SK-N-SH treated with all-trans-retinoic acid at 6 μM for 48 hours (cell line): ENCODE measurements at regions not wholly inside any gene's neighbourhood (a gene's known extent, or its start where the extent isn't known, plus 50 kb on each side); places are given as distances from the start of the nearest gene placed in this dataset.

Experiments used
- ATAC-seq: fragments of 200-7000 bp; cut with Tn5 transposase; 3 replicates; pipeline ENCODE4 v1.9.1; 2020; ENCODE audit warnings: mild to moderate bottlenecking, moderate library complexity
- ARNTL ChIP-seq: fragments of 450-650 bp; formaldehyde crosslinking; IDR thresholded peaks from 2 replicates; pipeline ENCODE4 v1.5.0; 2020; ENCODE audit warnings: low read depth, mild to moderate bottlenecking, moderate library complexity, borderline replicate concordance
- BACH2 ChIP-seq: fragments of 250-450 bp; sonication (Bioruptor Pico); IDR thresholded peaks from 2 replicates; pipeline ENCODE4 v1.9.0; 2021; ENCODE audit warnings: mild to moderate bottlenecking, borderline replicate concordance
- CSDC2 ChIP-seq: fragments of 250-450 bp; sonication (Bioruptor Pico); IDR thresholded peaks from 2 replicates; pipeline ENCODE4 v1.5.0; 2020; ENCODE audit warnings: mild to moderate bottlenecking, moderate library complexity
- ESRRG ChIP-seq: fragments of 250-450 bp; sonication (Bioruptor Pico); IDR thresholded peaks from 2 replicates; pipeline ENCODE4 v1.6.1; 2021; ENCODE audit warnings: mild to moderate bottlenecking
- GLIS3 ChIP-seq: fragments of 250-450 bp; sonication (Bioruptor Pico); IDR thresholded peaks from 2 replicates; pipeline ENCODE4 v1.5.0; 2020; ENCODE audit warnings: mild to moderate bottlenecking, moderate library complexity
- ISL1 ChIP-seq: fragments of 250-450 bp; sonication (Bioruptor Pico); IDR thresholded peaks from 2 replicates; pipeline ENCODE4 v2.1.2; 2022; ENCODE audit warnings: mild to moderate bottlenecking, moderate library complexity
- PPARA ChIP-seq: fragments of 250-450 bp; sonication (Bioruptor Pico); IDR thresholded peaks from 2 replicates; pipeline ENCODE4 v1.5.0; 2020; ENCODE audit warnings: mild to moderate bottlenecking, borderline replicate concordance
- RARB ChIP-seq: fragments of 250-450 bp; sonication (Bioruptor Pico); IDR thresholded peaks from 2 replicates; pipeline ENCODE4 v1.8.0; 2021; ENCODE audit warnings: mild to moderate bottlenecking, moderate library complexity
- SNAI2 ChIP-seq: fragments of 250-450 bp; sonication (Bioruptor Pico); IDR thresholded peaks from 2 replicates; pipeline ENCODE4 v1.5.0; 2020; ENCODE audit warnings: mild to moderate bottlenecking, moderate library complexity
- TCF4 ChIP-seq: fragments of 250-450 bp; sonication (Bioruptor Pico); IDR thresholded peaks from 2 replicates; pipeline ENCODE4 v1.8.0; 2021; ENCODE audit warnings: mild to moderate bottlenecking, moderate library complexity, borderline replicate concordance
- TOX ChIP-seq: fragments of 250-450 bp; sonication (Bioruptor Pico); IDR thresholded peaks from 2 replicates; pipeline ENCODE4 v1.8.0; 2021; ENCODE audit warnings: mild to moderate bottlenecking, moderate library complexity, borderline replicate concordance
- ZC3H10 ChIP-seq: fragments of 250-450 bp; sonication (Bioruptor Pico); IDR thresholded peaks from 2 replicates; pipeline ENCODE4 v1.5.1; 2021; ENCODE audit warnings: mild to moderate bottlenecking, moderate library complexity
- ZFP3 ChIP-seq: fragments of 250-450 bp; sonication (Bioruptor Pico); IDR thresholded peaks from 2 replicates; pipeline ENCODE4 v1.5.0; 2020; ENCODE audit warnings: mild to moderate bottlenecking, moderate library complexity
- ZFP30 ChIP-seq: fragments of 450-650 bp; formaldehyde crosslinking; IDR thresholded peaks from 2 replicates; pipeline ENCODE4 v1.5.0; 2022; ENCODE audit warnings: mild to moderate bottlenecking, moderate library complexity
- ZNF565 ChIP-seq: fragments of 450-650 bp; formaldehyde crosslinking; conservative IDR thresholded peaks from 2 replicates; pipeline ENCODE4 v1.5.0; 2020; ENCODE audit warnings: low read depth, mild to moderate bottlenecking, moderate library complexity
- ZNF70 ChIP-seq: fragments of 450-650 bp; formaldehyde crosslinking; IDR thresholded peaks from 2 replicates; pipeline ENCODE4 v1.5.0; 2020; ENCODE audit warnings: mild to moderate bottlenecking, moderate library complexity
- ZNF8 ChIP-seq: fragments of 450-650 bp; formaldehyde crosslinking; IDR thresholded peaks from 2 replicates; pipeline ENCODE4 v1.5.0; 2020; ENCODE audit warnings: mild to moderate bottlenecking, moderate library complexity
- TF ChIP-seq, protein P1 (sequence below): fragments of 250-450 bp; sonication (Bioruptor Pico); IDR thresholded peaks from 2 replicates; pipeline ENCODE4 v1.8.0; 2020; ENCODE audit warnings: mild to moderate bottlenecking, moderate library complexity, borderline replicate concordance
- TF ChIP-seq, protein P2 (sequence below): fragments of 250-450 bp; sonication (Bioruptor Pico); IDR thresholded peaks from 2 replicates; pipeline ENCODE4 v1.8.0; 2021; ENCODE audit warnings: low read depth, mild to moderate bottlenecking, moderate library complexity, borderline replicate concordance
- TF ChIP-seq, protein P3 (sequence below): fragments of 250-450 bp; sonication (Bioruptor Pico); IDR thresholded peaks from 2 replicates; pipeline ENCODE4 v1.5.1; 2020; ENCODE audit warnings: low read depth, mild to moderate bottlenecking, moderate library complexity
- TF ChIP-seq, protein P4 (sequence below): fragments of 250-450 bp; sonication (Bioruptor Pico); IDR thresholded peaks from 2 replicates; pipeline ENCODE4 v1.5.0; 2020; ENCODE audit warnings: mild to moderate bottlenecking, moderate library complexity
- TF ChIP-seq, protein P5 (sequence below): fragments of 250-450 bp; sonication (Bioruptor Pico); IDR thresholded peaks from 2 replicates; pipeline ENCODE4 v1.5.1; 2021; ENCODE audit warnings: mild to moderate bottlenecking, moderate library complexity

DNA sequence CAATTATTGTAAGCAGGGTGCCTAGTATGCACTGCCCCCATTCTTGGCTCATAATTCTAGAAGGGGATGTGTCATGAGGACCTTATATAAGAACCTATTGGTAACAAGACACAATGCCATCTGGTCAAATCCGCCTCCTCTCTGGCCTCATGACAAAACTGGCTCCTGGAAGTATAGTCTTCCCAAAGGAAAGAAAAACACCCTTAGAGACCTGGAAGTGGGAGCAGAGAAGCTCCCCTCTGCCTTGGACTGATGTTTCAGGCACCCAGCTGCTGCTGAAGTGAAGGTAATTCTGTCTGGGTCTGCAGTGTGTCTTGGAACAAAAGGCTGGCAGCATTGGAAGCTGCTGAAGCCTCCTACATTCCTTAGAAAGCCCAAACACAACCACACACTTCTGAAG lies 107.2 kb upstream of the CLSTN2 start:
- no peak for ATAC-seq
- TF ChIP-seq, protein P1, sequence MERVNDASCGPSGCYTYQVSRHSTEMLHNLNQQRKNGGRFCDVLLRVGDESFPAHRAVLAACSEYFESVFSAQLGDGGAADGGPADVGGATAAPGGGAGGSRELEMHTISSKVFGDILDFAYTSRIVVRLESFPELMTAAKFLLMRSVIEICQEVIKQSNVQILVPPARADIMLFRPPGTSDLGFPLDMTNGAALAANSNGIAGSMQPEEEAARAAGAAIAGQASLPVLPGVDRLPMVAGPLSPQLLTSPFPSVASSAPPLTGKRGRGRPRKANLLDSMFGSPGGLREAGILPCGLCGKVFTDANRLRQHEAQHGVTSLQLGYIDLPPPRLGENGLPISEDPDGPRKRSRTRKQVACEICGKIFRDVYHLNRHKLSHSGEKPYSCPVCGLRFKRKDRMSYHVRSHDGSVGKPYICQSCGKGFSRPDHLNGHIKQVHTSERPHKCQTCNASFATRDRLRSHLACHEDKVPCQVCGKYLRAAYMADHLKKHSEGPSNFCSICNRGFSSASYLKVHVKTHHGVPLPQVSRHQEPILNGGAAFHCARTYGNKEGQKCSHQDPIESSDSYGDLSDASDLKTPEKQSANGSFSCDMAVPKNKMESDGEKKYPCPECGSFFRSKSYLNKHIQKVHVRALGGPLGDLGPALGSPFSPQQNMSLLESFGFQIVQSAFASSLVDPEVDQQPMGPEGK: no peak
- TF ChIP-seq PPARA (CRISPR knock-in tag): no peak
- no peak for TF ChIP-seq ZFP30
- TF ChIP-seq, protein P2, sequence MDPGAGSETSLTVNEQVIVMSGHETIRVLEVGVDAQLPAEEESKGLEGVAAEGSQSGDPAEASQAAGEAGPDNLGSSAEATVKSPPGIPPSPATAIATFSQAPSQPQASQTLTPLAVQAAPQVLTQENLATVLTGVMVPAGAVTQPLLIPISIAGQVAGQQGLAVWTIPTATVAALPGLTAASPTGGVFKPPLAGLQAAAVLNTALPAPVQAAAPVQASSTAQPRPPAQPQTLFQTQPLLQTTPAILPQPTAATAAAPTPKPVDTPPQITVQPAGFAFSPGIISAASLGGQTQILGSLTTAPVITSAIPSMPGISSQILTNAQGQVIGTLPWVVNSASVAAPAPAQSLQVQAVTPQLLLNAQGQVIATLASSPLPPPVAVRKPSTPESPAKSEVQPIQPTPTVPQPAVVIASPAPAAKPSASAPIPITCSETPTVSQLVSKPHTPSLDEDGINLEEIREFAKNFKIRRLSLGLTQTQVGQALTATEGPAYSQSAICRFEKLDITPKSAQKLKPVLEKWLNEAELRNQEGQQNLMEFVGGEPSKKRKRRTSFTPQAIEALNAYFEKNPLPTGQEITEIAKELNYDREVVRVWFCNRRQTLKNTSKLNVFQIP: no peak
- no peak for TF ChIP-seq TCF4 (CRISPR knock-in tag)
- TF ChIP-seq SNAI2 (CRISPR knock-in tag): no peak
- TF ChIP-seq, protein P3, sequence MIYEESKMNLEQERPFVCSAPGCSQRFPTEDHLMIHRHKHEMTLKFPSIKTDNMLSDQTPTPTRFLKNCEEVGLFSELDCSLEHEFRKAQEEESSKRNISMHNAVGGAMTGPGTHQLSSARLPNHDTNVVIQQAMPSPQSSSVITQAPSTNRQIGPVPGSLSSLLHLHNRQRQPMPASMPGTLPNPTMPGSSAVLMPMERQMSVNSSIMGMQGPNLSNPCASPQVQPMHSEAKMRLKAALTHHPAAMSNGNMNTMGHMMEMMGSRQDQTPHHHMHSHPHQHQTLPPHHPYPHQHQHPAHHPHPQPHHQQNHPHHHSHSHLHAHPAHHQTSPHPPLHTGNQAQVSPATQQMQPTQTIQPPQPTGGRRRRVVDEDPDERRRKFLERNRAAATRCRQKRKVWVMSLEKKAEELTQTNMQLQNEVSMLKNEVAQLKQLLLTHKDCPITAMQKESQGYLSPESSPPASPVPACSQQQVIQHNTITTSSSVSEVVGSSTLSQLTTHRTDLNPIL (CRISPR knock-in tag): no peak
- no peak for TF ChIP-seq TOX (CRISPR knock-in tag)
- TF ChIP-seq GLIS3 (CRISPR knock-in tag): no peak
- TF ChIP-seq ISL1 (CRISPR knock-in tag): no peak
- no peak for TF ChIP-seq BACH2 (CRISPR knock-in tag)

DNA sequence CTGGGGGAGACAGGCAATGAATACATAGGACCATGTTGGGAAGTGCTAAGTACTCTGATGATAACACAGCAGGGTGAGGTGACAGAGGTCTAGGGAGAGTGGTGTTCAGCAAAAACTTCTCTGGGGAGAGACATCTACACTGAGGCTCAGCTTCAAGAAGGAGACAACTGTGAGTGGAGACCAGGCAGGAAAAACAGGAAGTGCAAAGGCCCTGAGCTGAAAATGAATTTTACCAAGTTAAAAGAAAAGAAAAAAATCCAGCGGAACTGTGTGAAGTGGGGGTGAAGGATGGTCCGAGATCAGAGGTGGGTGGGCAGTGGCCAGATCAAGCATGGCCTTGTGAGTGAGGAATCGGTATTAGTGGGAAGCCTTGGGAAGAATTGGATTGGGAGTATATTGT lies 110.1 kb upstream of the CLSTN2 start:
- ATAC-seq: no peak
- TF ChIP-seq, protein P4, sequence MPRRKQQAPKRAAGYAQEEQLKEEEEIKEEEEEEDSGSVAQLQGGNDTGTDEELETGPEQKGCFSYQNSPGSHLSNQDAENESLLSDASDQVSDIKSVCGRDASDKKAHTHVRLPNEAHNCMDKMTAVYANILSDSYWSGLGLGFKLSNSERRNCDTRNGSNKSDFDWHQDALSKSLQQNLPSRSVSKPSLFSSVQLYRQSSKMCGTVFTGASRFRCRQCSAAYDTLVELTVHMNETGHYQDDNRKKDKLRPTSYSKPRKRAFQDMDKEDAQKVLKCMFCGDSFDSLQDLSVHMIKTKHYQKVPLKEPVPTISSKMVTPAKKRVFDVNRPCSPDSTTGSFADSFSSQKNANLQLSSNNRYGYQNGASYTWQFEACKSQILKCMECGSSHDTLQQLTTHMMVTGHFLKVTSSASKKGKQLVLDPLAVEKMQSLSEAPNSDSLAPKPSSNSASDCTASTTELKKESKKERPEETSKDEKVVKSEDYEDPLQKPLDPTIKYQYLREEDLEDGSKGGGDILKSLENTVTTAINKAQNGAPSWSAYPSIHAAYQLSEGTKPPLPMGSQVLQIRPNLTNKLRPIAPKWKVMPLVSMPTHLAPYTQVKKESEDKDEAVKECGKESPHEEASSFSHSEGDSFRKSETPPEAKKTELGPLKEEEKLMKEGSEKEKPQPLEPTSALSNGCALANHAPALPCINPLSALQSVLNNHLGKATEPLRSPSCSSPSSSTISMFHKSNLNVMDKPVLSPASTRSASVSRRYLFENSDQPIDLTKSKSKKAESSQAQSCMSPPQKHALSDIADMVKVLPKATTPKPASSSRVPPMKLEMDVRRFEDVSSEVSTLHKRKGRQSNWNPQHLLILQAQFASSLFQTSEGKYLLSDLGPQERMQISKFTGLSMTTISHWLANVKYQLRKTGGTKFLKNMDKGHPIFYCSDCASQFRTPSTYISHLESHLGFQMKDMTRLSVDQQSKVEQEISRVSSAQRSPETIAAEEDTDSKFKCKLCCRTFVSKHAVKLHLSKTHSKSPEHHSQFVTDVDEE: no peak
- TF ChIP-seq, protein P5, sequence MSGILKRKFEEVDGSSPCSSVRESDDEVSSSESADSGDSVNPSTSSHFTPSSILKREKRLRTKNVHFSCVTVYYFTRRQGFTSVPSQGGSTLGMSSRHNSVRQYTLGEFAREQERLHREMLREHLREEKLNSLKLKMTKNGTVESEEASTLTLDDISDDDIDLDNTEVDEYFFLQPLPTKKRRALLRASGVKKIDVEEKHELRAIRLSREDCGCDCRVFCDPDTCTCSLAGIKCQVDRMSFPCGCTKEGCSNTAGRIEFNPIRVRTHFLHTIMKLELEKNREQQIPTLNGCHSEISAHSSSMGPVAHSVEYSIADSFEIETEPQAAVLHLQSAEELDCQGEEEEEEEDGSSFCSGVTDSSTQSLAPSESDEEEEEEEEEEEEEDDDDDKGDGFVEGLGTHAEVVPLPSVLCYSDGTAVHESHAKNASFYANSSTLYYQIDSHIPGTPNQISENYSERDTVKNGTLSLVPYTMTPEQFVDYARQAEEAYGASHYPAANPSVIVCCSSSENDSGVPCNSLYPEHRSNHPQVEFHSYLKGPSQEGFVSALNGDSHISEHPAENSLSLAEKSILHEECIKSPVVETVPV (CRISPR knock-in tag): no peak
- TF ChIP-seq SNAI2 (CRISPR knock-in tag) (no peak), ZFP30 (no peak), ESRRG (CRISPR knock-in tag) (no peak), CSDC2 (CRISPR knock-in tag) (no peak), ZNF565 (CRISPR knock-in tag) (no peak), RARB (CRISPR knock-in tag) (no peak), ZNF70 (CRISPR knock-in tag) (no peak), TCF4 (CRISPR knock-in tag) (no peak), ZFP3 (no peak), ZC3H10 (CRISPR knock-in tag) (no peak), ZNF8 (CRISPR knock-in tag) (no peak), TOX (CRISPR knock-in tag) (no peak), ARNTL (CRISPR knock-in tag) (no peak), ISL1 (CRISPR knock-in tag) (no peak), PPARA (CRISPR knock-in tag) (no peak)
- TF ChIP-seq, protein P2: no peak
- TF ChIP-seq, protein P3 (CRISPR knock-in tag): no peak
- TF ChIP-seq, protein P1: no peak
- TF ChIP-seq, all 23 proteins: peak for 0
